SK-N-SH (cell line): ENCODE measurements at regions not wholly inside any gene's neighbourhood (a gene's known extent, or its start where the extent isn't known, plus 50 kb on each side); places are given as distances from the start of the nearest gene placed in this dataset.

Source experiments
- CTCF ChIA-PET: fragments of 300-600, 350-600 bp; formaldehyde crosslinking; extraction: SDS; loops from one replicate; lab custom pipeline; 2021; lab: Yijun Ruan, JAX
- POLR2A ChIA-PET: fragments of 350-600 bp; sonication (Branson Sonifier 250); formaldehyde crosslinking; extraction: SDS; loops from one replicate; lab custom pipeline; 2020; ENCODE audit warnings: antibody characterized with exemption, inconsistent platforms; lab: Yijun Ruan, JAX
- DNase-seq: peaks from one replicate; pipeline ENCODE4 v3.0.0; 2012
- H2AFZ ChIP-seq: fragments of 200-600 bp; sonication (generic); 2 replicates; pipeline ENCODE4 v1.8.1; 2016; ENCODE audit warnings: antibody characterized with exemption, mild to moderate bottlenecking, low read depth
- H3F3A ChIP-seq: fragments of 200-600 bp; sonication (generic); replicated peaks from 2 replicates; pipeline ENCODE3; 2016; ENCODE audit warnings: antibody characterized with exemption, mild to moderate bottlenecking; ENCODE audit not compliant: insufficient read depth
- H3K27ac ChIP-seq, 2 experiments: fragments of 200-500 bp in 1 of 2; fragments of 200-600 bp in 1 of 2; sonication (Bioruptor generic) in 1 of 2; sonication (generic), shearing (Covaris generic) in 1 of 2; 2 replicates each; pipeline versions ENCODE4 v1.5.1 to v1.6.1; 2014 to 2016; ENCODE audit warnings: low read depth in 2 of 2, inconsistent platforms in 1 of 2, low read length in 1 of 2, mild to moderate bottlenecking in 1 of 2, mixed read lengths in 1 of 2
- H3K27me3 ChIP-seq: fragments of 200-600 bp; sonication (generic), shearing (Covaris generic); 2 replicates; pipeline ENCODE4 v1.6.1; 2016; ENCODE audit warnings: mixed run types; ENCODE audit not compliant: insufficient read depth
- H3K36me3 ChIP-seq, 2 experiments: fragments of 200-500 bp in 1 of 2; fragments of 200-600 bp in 1 of 2; sonication (Bioruptor generic) in 1 of 2; sonication (generic) in 1 of 2; replicated peaks in 1 of 2; 2 replicates each; pipeline versions ENCODE3 to v1.5.1; 2014 to 2016; ENCODE audit warnings: low read length in 1 of 2, mild to moderate bottlenecking in 1 of 2; ENCODE audit not compliant: insufficient read depth in 2 of 2, control insufficient read depth in 1 of 2
- H3K4me1 ChIP-seq, 2 experiments: fragments of 200-500 bp in 1 of 2; fragments of 200-600 bp in 1 of 2; sonication (Bioruptor generic) in 1 of 2; sonication (generic), shearing (Covaris generic) in 1 of 2; 2 replicates each; pipeline versions ENCODE4 v1.5.1 to v1.6.1; 2014 to 2016; ENCODE audit warnings: low read depth in 1 of 2, low read length in 1 of 2, mixed run types in 1 of 2; ENCODE audit not compliant: insufficient read depth in 2 of 2, control insufficient read depth in 1 of 2
- H3K4me2 ChIP-seq: fragments of 200-600 bp; sonication (generic), shearing (Covaris generic); 2 replicates; pipeline ENCODE4 v1.6.1; 2017; ENCODE audit warnings: mixed run types
- H3K4me3 ChIP-seq, 2 experiments: fragments of 200-500 bp in 1 of 2; fragments of 200-600 bp in 1 of 2; sonication (Bioruptor generic) in 1 of 2; sonication (generic), shearing (Covaris generic) in 1 of 2; 2 replicates each; pipeline versions ENCODE4 v1.5.1 to v1.8.1; 2014 to 2016; ENCODE audit warnings: low read depth in 2 of 2, inconsistent platforms in 1 of 2, low read length in 1 of 2, mild to moderate bottlenecking in 1 of 2, mixed read lengths in 1 of 2, moderate library complexity in 1 of 2
- H3K79me2 ChIP-seq: fragments of 200-600 bp; sonication (generic); 2 replicates; pipeline ENCODE4 v1.8.1; 2017; ENCODE audit warnings: mild to moderate bottlenecking; ENCODE audit not compliant: insufficient read depth
- H3K9ac ChIP-seq: fragments of 200-600 bp; sonication (generic); 2 replicates; pipeline ENCODE4 v1.6.1; 2017; ENCODE audit warnings: mixed run types
- H3K9me2 ChIP-seq: fragments of 200-600 bp; sonication (generic); 2 replicates; pipeline ENCODE4 v1.6.1; 2017; ENCODE audit warnings: mixed run types
- H3K9me3 ChIP-seq: fragments of 200-600 bp; sonication (generic); 2 replicates; pipeline ENCODE4 v1.6.1; 2017; ENCODE audit warnings: mixed run types, mild to moderate bottlenecking, moderate library complexity
- H4K20me1 ChIP-seq: fragments of 200-600 bp; sonication (generic); 2 replicates; pipeline ENCODE4 v1.6.1; 2017; ENCODE audit warnings: mild to moderate bottlenecking, mixed run types; ENCODE audit not compliant: insufficient read depth
- EP300 ChIP-seq, 2 experiments: IDR thresholded peaks; 2 replicates each; pipeline versions ENCODE4 v1.4.0 to v1.6.1; 2012; ENCODE audit warnings: borderline replicate concordance in 1 of 2, low read depth in 1 of 2, low read length in 1 of 2
- TCF12 ChIP-seq: IDR thresholded peaks from 2 replicates; pipeline ENCODE4 v1.4.0; 2012
- WGBS: methylation state at CpG from one replicate; pipeline ENCODE4 v1.1.6; 2017; ENCODE audit warnings: low lambda C conversion rate; 5-methylcytosine and 5-hydroxymethylcytosine counted together

- Histone ChIP-seq H3K4me2 (peak overlapping the region; percentile 66), H3K27ac (no peak overlapping the region)
- 56% methylated on average over 11 of the region's 11 CpGs for WGBS
Observed at GRCh38 chr6:45714006-45714730, 301.5 kb downstream of the CLIC5 start.

More at GRCh38 chr6:45714006-45714730, 301.5 kb downstream of the CLIC5 start:
- DNase-seq, result no peak
- no peaks in the 10 kb centered on the region for H3K27me3 ChIP-seq
- H3K9me2 ChIP-seq, result no peaks in the 10 kb centered on the region
- H3K9me3 ChIP-seq, result no peaks in the 10 kb centered on the region
- peaks cover 4% of the 10 kb centered on the region for H3F3A ChIP-seq
- POLR2A ChIA-PET, result no interaction called here
- no peak for TF ChIP-seq EP300 (IDR thresholded peaks at IDR 0.05; ENCODE audit: borderline replicate concordance in 1 of 2, low read depth in 1 of 2, low read length in 1 of 2)
- 0 out of 2 replicates have a peak, but pooled peaks have one; percentile 11 for TF ChIP-seq TCF12
- 0 out of 2 replicates have a peak overlapping the region, but pooled peaks have one; percentile 21 for H3K9ac ChIP-seq
- no peaks in the 10 kb centered on the region for H4K20me1 ChIP-seq
- H3K36me3 ChIP-seq, result no peaks in the 10 kb centered on the region
- H3K4me1 ChIP-seq, result peaks cover 0 to 12% of the 10 kb centered on the region in 2 experiments; a peak in 1 of 4 replicates
- H3K4me3 ChIP-seq, result peak overlapping the region in 1 of 2 experiments; percentile 8; a peak in 1 of 4 replicates
- H2AFZ ChIP-seq, result peak overlapping the region; percentile 87
- no peaks in the 10 kb centered on the region for H3K79me2 ChIP-seq
- CTCF ChIA-PET, result interaction anchor here (0.6 to 2.3 kb wide), 42 partner anchors 10 to 1243 kb away, joined by 3 to 45 read pairs (median 4); no protein-coding TSS in a partner anchor
